ENCODE measurements at regions not wholly inside any gene's neighbourhood (a gene's known extent, or its start where the extent isn't known, plus 50 kb on each side); places are given as distances from the start of the nearest gene placed in this dataset.

DNA sequence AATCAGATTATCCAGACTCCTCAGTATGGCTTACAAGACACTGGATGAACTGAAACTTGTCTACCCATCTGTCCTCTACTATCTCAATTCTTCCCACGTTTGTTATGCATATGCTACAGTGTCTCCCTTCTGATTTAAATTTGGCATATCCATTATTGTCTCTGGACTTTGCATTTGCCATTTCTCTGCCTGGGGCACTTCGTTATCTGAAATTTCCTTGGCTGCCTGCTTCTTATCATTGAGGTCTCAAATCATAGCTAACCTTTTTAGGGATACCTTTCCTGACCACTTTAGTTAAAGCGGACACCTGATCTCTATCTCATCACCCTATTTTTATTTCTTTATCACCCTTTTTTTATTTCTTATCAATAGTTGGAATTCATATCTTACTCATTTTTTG, 853.4 kb downstream of the KCNJ2 start:
- TF ChIP-seq, protein P1, sequence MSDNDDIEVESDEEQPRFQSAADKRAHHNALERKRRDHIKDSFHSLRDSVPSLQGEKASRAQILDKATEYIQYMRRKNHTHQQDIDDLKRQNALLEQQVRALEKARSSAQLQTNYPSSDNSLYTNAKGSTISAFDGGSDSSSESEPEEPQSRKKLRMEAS (IDR thresholded peaks at IDR 0.05) = no peak
- no peak for TF ChIP-seq TEAD4 (IDR thresholded peaks at IDR 0.05)
- no peak for TF ChIP-seq YY1 (IDR thresholded peaks at IDR 0.05; ENCODE audit: low read depth)
- TF ChIP-seq CEBPB (IDR thresholded peaks at IDR 0.05) = no peak
- no peak for TF ChIP-seq RAD21 (IDR thresholded peaks at IDR 0.05; ENCODE audit: low read depth)
- TF ChIP-seq EGR1 (IDR thresholded peaks at IDR 0.05) = no peak
- TF ChIP-seq TCF12 (IDR thresholded peaks at IDR 0.05; ENCODE audit: low read depth) = no peak
- no peak for TF ChIP-seq EP300 (IDR thresholded peaks at IDR 0.05; ENCODE audit: borderline replicate concordance)
- no peak for TF ChIP-seq CREB1 (IDR thresholded peaks at IDR 0.05; ENCODE audit: low read depth)
- no peak for TF ChIP-seq REST (IDR thresholded peaks at IDR 0.05; ENCODE audit: low read depth)
- TF ChIP-seq NFIC (IDR thresholded peaks at IDR 0.05) = no peak
- TF ChIP-seq, protein P2, sequence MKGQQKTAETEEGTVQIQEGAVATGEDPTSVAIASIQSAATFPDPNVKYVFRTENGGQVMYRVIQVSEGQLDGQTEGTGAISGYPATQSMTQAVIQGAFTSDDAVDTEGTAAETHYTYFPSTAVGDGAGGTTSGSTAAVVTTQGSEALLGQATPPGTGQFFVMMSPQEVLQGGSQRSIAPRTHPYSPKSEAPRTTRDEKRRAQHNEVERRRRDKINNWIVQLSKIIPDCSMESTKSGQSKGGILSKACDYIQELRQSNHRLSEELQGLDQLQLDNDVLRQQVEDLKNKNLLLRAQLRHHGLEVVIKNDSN (IDR thresholded peaks at IDR 0.05) = no peak
- no peak for TF ChIP-seq TAF1 (IDR thresholded peaks at IDR 0.05; ENCODE audit: low read depth)
- TF ChIP-seq ZBTB7A (IDR thresholded peaks at IDR 0.05; ENCODE audit: low read depth) = no peak
- no peak for TF ChIP-seq FOXM1 (IDR thresholded peaks at IDR 0.05; ENCODE audit: borderline replicate concordance, low read depth)

GRCh38 chr17:71023249-71024030, 854.1 kb downstream of the KCNJ2 start:
- TF ChIP-seq YY1 (IDR thresholded peaks at IDR 0.05; ENCODE audit: low read depth) (no peak; the same call in 1 of the 2 replicates), EGR1 (IDR thresholded peaks at IDR 0.05) (peak; percentile 60; the same call in 1 of the 2 replicates), ZBTB7A (IDR thresholded peaks at IDR 0.05; ENCODE audit: low read depth) (no peak), TEAD4 (IDR thresholded peaks at IDR 0.05) (peak; percentile 89), REST (IDR thresholded peaks at IDR 0.05; ENCODE audit: low read depth) (no peak), CEBPB (IDR thresholded peaks at IDR 0.05) (0 out of 2 replicates have a peak, but pooled peaks have one; percentile 50), CREB1 (IDR thresholded peaks at IDR 0.05; ENCODE audit: low read depth) (no peak), TAF1 (IDR thresholded peaks at IDR 0.05; ENCODE audit: low read depth) (no peak), NFIC (IDR thresholded peaks at IDR 0.05) (peak; percentile 91), RAD21 (IDR thresholded peaks at IDR 0.05; ENCODE audit: low read depth) (no peak), TCF12 (IDR thresholded peaks at IDR 0.05; ENCODE audit: low read depth) (peak; percentile 96), FOXM1 (IDR thresholded peaks at IDR 0.05; ENCODE audit: borderline replicate concordance, low read depth) (peak; percentile 73; the same call in 1 of the 2 replicates), EP300 (IDR thresholded peaks at IDR 0.05; ENCODE audit: borderline replicate concordance) (peak; percentile 94)
- TF ChIP-seq, protein P1 (IDR thresholded peaks at IDR 0.05) = peak; percentile 45; the same call in 1 of the 2 replicates
- TF ChIP-seq, protein P2 (IDR thresholded peaks at IDR 0.05) = peak; percentile 29; the same call in 1 of the 2 replicates

DNA sequence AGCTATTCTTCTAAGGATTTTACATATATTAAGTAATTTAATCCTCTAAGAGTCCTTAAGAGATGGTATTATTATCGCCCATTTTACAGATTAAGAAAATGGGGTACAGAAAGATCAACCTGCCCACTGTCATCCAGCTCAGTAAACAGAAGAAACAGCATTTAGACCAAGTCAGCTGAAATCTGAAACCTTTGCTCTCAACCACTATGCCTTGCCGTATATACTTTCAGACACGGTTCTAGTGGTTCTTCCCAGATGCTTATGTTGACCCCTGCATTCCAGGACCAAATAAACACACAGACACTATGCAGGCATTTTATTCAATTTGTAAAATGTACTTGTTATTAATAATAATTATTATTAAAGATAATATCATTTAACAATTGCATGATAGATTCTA, 854.8 kb downstream of the KCNJ2 start:
- TF ChIP-seq, protein P1 (IDR thresholded peaks at IDR 0.05) = no peak
- TF ChIP-seq TCF12 (IDR thresholded peaks at IDR 0.05; ENCODE audit: low read depth) (no peak), EP300 (IDR thresholded peaks at IDR 0.05; ENCODE audit: borderline replicate concordance) (no peak), RAD21 (IDR thresholded peaks at IDR 0.05; ENCODE audit: low read depth) (no peak), NFIC (IDR thresholded peaks at IDR 0.05) (no peak), CREB1 (IDR thresholded peaks at IDR 0.05; ENCODE audit: low read depth) (no peak), YY1 (IDR thresholded peaks at IDR 0.05; ENCODE audit: low read depth) (no peak), ZBTB7A (IDR thresholded peaks at IDR 0.05; ENCODE audit: low read depth) (no peak), CEBPB (IDR thresholded peaks at IDR 0.05) (no peak), TAF1 (IDR thresholded peaks at IDR 0.05; ENCODE audit: low read depth) (no peak), FOXM1 (IDR thresholded peaks at IDR 0.05; ENCODE audit: borderline replicate concordance, low read depth) (no peak), EGR1 (IDR thresholded peaks at IDR 0.05) (no peak), REST (IDR thresholded peaks at IDR 0.05; ENCODE audit: low read depth) (no peak), TEAD4 (IDR thresholded peaks at IDR 0.05) (no peak)
- TF ChIP-seq, protein P2 (IDR thresholded peaks at IDR 0.05) = no peak
